ENCODE measurements at regions not wholly inside any gene's neighbourhood (a gene's known extent, or its start where the extent isn't known, plus 50 kb on each side); places are given as distances from the start of the nearest gene placed in this dataset.

GRCh38 chr2:186976329-186976728, 127.4 kb upstream of the ZSWIM2 start:
- TF ChIP-seq, protein P1, sequence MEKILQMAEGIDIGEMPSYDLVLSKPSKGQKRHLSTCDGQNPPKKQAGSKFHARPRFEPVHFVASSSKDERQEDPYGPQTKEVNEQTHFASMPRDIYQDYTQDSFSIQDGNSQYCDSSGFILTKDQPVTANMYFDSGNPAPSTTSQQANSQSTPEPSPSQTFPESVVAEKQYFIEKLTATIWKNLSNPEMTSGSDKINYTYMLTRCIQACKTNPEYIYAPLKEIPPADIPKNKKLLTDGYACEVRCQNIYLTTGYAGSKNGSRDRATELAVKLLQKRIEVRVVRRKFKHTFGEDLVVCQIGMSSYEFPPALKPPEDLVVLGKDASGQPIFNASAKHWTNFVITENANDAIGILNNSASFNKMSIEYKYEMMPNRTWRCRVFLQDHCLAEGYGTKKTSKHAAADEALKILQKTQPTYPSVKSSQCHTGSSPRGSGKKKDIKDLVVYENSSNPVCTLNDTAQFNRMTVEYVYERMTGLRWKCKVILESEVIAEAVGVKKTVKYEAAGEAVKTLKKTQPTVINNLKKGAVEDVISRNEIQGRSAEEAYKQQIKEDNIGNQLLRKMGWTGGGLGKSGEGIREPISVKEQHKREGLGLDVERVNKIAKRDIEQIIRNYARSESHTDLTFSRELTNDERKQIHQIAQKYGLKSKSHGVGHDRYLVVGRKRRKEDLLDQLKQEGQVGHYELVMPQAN (conservative IDR thresholded peaks at IDR 0.05) = no peak
- no peak for TF ChIP-seq E4F1 (IDR thresholded peaks at IDR 0.05; ENCODE audit: borderline replicate concordance, partially characterized antibody)
- no peak for TF ChIP-seq NBN (IDR thresholded peaks at IDR 0.05)
- no peak for TF ChIP-seq BMI1 (IDR thresholded peaks at IDR 0.05; ENCODE audit: borderline replicate concordance)
- Histone ChIP-seq H3K79me2 (ENCODE audit: control insufficient read depth, insufficient read depth, low read length) (no peaks in the 10 kb centered on the region), H3K36me3 (ENCODE audit: control insufficient read depth in 2 of 2, insufficient read depth in 2 of 2, low read length in 1 of 2) (no peaks in the 10 kb centered on the region), H3K4me3 (no peak overlapping the region), H3K9ac (ENCODE audit: control insufficient read depth, insufficient read depth, low read length) (no peak overlapping the region), H3K4me1 (ENCODE audit: control insufficient read depth, insufficient read depth, low read length) (no peaks in the 10 kb centered on the region), H3K27me3 (replicated peaks in 1 of 2; ENCODE audit: control insufficient read depth in 2 of 2, insufficient read depth in 2 of 2, low read length in 1 of 2) (no peaks in the 10 kb centered on the region), H2AFZ (ENCODE audit: control insufficient read depth, low read depth, low read length) (no peak overlapping the region), H4K20me1 (ENCODE audit: control insufficient read depth, insufficient read depth) (no peaks in the 10 kb centered on the region), H3K4me2 (ENCODE audit: control insufficient read depth, insufficient read depth) (no peak overlapping the region), H3K9me3 (replicated peaks; ENCODE audit: control insufficient read depth, insufficient read depth, low read length) (no peaks in the 10 kb centered on the region), H3K27ac (ENCODE audit: control insufficient read depth, insufficient read depth) (no peak overlapping the region)
- FAIRE-seq (no peak), DNase-seq (ENCODE audit: low read depth, low spot score) (no peak), ATAC-seq (no peak)
- RAD21 ChIA-PET (ENCODE audit: unreplicated experiment) = interaction anchor here (0.6 kb wide), 1 partner anchor 178 kb away, joined by 3 read pairs; no protein-coding TSS in a partner anchor
- no TSS peak for BruUV-seq (replicated peaks)
- intact Hi-C loops (cut with micrococcal nuclease; ENCODE audit: unreplicated experiment) = loop anchor here (1.0 kb wide), 1 partner anchor 44 kb away; no protein-coding TSS in a partner anchor
- SMC1A ChIA-PET (ENCODE audit: uncharacterized antibody, unreplicated experiment) = interaction anchor here (1.0 kb wide), 1 partner anchor 72 kb away, joined by 4 read pairs; no protein-coding TSS in a partner anchor
- 48% methylated on average over 5 of the region's 5 CpGs for WGBS (ENCODE audit: insufficient coverage, insufficient replicate concordance, low lambda C conversion rate, missing lambda C conversion rate)
- in situ Hi-C loops (cut with MboI) = no loop called here
- CTCF ChIA-PET = no interaction called here
- POLR2A ChIA-PET = no interaction called here

All from GM12878 (cell line).